CD4-positive, alpha-beta T cell treated with Interleukin-6 for 4 hours (primary cell): ENCODE measurements at regions not wholly inside any gene's neighbourhood (a gene's known extent, or its start where the extent isn't known, plus 50 kb on each side); places are given as distances from the start of the nearest gene placed in this dataset.
A peak's percentile ranks its signal among the peaks of the same experiment; 100 is the strongest.
"Not testable (repeated sequence)": the region's sequence is repeated elsewhere in the genome, so short reads cannot be mapped to it uniquely, and the experiment has no call there.

Experiments
- DNase-seq: peaks from one replicate; pipeline ENCODE4 v3.0.0-alpha.2; 2020; ENCODE audit warnings: mixed read lengths

- no peak for DNase-seq
Measured at GRCh38 chr15:88997531-88997930, 84.4 kb upstream of the MFGE8 start.

DNA sequence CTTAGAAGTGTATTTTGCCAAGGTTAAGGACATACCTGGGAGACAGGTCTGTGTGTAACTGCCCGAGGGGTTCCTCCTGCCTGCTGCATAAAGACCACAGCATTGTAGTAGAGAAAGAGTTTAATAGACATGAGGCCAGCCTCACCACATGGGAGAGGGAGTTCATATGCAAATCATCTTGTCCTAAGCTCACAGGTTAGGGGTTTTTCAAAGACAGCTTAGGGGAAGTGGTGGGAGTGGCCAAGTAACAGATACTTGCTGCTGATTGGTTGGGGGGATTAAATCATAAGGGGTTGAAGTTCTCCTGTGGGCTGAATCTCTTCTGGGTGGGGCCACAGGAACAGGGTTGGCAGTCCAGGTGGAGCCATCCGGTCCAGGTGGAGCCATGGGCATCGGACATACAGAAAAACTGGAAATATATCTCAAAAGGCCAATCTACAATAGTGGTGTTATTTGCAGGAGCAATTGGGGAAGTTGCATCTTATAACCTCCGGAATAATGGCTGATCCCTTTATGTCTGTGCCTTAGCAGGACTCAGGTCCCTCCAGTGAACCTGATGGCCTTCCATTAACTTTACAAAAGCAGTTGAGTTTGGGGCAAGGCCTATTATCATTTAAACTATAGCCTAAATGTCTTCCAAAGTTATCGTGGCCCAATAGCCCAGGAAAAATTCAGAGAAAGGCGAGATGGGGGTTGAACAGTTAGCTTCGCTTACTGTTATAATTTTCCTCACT is 86.0 kb upstream of the MFGE8 start:
- no peak for DNase-seq

DNA sequence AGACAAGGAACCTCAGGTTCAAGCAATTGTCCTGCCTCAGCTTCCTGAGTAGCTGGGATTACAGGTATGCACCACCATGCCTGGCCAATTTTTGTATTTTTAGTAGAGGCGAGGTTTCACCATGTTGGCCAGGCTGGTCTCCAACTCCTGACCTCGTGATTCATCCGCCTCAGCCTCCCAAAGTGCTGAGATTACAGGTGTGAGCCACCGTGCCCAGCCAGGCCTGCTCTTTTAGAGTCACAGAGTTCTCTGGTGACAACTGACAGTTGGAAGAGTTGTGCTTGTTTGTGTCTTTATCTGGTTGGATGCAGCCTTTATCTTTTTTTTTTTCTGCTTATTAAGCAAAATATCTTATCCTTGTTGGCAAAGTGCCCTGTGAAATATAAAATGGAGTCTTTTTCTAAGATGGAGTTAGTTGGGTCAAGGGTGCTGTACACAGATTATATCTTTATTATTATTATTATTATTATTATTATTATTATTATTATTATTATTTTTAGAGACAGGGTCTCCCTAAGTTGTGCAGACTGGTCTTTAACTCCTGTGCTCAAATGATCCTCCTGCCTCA is 86.5 kb upstream of the ABHD2 start:
- DNase-seq, result not testable (repeated sequence)

GRCh38 chr15:89002281-89002761 is 85.9 kb upstream of the ABHD2 start:
- DNase-seq, result no peak

- no peak for DNase-seq
Measured at GRCh38 chr15:89002830-89003229, 85.4 kb upstream of the ABHD2 start.

GRCh38 chr15:89003865-89004725 is 84.2 kb upstream of the ABHD2 start:
- DNase-seq, result peak; percentile 24

DNA sequence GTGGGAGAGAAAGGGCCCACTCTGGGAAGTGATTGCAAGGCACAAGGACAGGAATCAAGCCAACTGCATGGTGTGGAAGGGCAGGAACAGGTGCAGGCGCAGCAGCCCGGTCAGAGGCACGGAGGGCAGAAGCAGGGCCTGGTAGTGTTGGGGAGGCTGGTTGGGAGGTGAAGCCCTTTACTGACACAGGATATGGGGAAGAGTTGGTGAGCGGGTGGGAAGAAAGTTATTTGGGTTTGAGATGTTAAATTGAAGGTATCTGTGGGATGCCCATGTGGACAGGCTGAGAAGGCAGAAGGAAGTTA is 83.6 kb upstream of the ABHD2 start:
- no peak for DNase-seq

- not testable (repeated sequence) for DNase-seq
Measured at GRCh38 chr15:89007527-89007926, 80.7 kb upstream of the ABHD2 start.

GRCh38 chr15:89007989-89008388 is 80.3 kb upstream of the ABHD2 start:
- DNase-seq, result no peak

DNA sequence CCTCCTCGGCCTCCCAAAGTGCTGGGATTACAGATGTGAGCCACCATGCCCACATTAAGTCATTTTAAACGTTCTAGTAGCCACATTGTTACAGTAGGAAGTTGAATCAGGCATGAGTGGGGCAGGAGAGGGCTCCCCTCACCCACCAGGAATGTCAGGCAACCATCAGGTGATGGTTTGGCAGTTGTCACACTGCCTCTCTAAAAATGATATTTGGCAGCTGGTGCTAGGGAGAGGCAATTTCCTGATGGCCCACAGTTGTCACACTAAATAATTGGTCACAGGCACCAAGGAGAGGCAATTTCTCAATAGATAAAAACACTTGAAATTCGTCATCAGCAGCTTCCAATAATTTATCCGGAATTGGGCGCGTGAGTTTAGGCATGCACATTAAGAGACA is 79.2 kb upstream of the ABHD2 start:
- no peak for DNase-seq

DNA sequence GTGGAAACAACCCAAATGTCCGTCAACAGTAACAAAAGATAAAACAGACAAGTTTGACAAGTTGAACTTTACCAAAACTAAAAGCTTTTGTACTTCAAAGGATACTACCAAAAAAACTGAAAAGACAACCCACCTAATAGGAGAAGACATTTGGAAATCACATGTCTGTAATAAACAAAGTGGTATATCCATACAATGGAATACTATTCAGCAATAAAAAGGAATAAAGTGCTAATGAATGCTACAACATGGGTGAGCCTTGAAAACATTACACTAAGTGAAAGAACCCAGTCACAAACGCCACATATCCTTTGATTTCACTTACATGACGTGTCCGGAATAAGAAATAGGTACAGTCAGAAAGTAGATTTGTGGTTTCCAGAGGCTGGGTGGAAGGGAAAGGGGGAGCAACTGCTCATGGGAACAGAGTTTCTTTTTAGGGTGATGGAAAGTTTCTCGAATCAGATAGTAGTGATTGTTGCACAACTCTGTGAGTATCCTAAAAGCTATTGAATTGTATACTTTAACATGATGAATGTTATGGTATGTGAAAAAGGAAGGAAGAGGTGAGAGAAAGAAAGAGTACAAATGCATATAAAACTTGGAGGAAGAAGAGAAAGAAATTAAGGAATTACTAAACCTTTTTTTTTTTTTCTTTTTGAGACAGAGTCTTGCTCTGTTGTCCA is 72.7 kb upstream of the ABHD2 start:
- DNase-seq, result no peak

DNA sequence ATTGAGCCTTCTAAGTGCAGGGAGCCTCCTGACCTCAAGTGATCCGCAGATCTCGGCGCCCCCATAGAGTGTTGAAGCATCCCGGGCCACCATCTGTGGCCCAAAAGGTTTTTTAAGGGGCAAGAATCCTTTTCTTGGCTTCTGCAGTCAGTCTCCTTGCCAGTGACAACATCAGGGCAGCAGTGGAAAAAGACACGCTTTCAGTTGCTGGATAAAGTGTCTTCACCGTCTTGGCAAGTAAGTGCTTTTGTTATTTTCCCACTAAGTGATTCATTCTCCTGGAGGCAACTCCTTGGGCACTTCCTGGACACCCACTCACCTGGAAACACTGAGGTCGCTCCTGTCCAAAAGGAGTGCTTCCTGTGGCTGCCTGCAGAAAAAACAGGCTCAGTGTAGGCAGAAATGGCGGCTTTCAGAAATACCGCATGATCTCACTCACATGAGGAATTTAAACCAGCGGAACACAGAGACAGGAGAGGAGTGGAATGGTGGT is 71.7 kb upstream of the ABHD2 start:
- no peak for DNase-seq

DNA sequence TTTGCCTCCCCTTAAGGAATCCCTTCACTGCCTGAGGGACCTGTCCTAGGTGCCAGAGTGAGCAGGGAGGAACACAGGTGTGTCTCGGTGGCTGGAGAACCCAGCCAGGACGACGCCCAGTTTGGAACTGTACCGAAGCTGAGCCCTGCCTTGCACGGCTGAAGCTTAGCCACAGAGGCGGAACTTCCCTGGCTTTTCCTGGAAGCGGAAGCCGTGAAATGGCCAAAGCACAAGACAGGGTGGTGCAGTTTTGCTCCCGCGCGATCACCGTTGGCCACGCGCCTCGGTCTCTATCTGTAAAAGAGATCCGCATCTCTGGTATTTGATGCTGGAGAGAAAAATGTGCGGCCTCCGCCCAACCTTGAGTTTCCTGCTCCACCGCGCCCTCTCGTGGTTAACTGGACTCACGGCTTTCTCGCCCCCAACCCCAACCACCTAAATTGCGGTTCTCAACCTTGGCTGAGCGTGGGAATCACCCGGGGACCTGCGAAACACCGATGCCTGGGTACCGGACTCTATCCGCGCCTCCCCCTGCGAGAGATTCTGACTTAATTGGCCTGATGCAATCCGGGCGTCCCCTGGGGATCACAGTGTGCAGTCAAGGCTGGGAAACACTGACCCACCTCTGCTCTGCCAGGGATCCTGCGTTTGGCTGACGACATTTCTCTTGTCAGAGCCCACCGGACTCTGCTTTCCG is 70.7 kb upstream of the ABHD2 start:
- DNase-seq, result peak; percentile 92

DNA sequence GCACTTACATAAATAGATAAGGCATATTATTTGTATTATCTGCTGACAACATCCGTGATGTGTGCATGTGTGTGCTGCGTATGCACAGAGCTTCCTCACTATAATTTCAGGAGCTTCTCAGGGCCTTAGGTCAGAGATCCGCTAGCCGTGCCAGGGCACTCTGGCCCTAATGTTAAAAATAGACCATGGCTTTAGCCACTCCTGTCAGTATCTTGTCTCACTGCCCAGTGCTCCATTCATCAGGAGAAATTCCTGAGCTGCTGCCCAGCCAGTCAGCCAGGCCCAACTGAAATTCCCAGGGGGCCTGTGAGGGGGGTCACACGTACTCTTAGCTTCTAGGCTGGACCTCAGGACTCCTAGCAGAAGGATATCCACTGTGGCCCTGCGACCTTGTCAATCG is 70.0 kb upstream of the ABHD2 start:
- no peak for DNase-seq

DNA sequence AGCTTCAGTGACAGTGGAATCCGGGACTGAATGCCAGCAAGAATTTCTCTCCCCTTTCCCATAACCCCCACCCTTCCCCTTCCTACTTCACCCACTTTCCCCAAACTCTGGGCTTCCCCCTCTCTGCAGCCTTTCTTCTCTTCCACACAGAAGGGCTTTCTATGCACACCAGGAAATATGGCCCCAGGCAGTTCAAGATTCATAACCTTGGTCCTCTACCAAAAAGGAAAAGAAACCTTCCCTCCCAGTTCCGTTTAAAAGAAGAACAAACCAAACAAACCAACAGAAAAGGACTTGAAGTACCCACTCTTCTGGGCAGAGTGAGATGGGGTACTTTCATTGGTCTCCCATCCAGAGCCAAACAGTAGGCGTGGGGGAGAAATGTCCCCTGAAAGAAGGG is 68.8 kb upstream of the ABHD2 start:
- DNase-seq, result no peak

GRCh38 chr15:89021224-89021623 is 67.0 kb upstream of the ABHD2 start:
- no peak for DNase-seq

- DNase-seq, result not testable (repeated sequence)
Measured at GRCh38 chr15:89021886-89022285, 66.4 kb upstream of the ABHD2 start.

- no peak for DNase-seq
Measured at GRCh38 chr15:89023311-89023961, 64.8 kb upstream of the ABHD2 start.

DNA sequence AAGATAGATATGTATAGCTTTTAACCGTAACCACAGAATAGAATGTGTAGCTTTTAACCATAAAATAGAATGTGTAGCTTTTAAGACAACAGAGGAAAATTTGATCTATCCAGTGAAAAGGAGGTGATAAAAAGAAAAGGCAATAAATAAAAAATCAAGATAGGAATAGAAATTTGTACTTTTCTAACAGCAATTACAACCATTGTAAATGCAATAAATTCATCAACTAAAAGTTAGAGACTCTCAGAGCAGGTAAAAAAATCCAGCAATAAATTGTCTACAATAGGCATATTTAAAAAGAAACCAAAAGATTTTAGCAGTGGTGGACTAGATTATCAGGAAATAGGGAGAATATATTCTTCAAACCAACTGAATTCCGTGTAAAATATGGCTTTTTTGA is 63.8 kb upstream of the ABHD2 start:
- no peak for DNase-seq

GRCh38 chr15:89026167-89026566 is 62.1 kb upstream of the ABHD2 start:
- no peak for DNase-seq

DNA sequence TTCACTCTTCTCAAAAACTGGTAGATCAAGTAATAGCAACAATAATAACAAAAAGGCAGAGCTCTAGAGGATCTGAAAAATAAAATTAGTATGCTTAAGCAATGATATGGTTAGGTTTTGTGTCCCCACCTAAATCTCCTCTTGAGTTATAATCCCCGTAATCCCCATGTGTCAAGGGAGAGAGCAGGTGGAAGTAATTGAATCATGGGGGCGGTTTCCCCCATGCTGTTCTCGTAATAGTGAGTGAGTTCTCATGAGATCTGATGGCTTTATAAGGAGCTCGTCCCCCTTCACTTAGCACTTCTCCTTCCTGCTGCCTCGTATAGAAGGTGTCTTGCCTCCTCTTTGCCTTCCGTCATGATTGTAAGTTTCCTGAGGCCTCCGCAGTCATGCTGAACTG is 60.2 kb upstream of the ABHD2 start:
- no peak for DNase-seq

- no peak for DNase-seq
Measured at GRCh38 chr15:89030311-89030710, 57.9 kb upstream of the ABHD2 start.
